GM13976 (cell line): ENCODE measurements at regions not wholly inside any gene's neighbourhood (a gene's known extent, or its start where the extent isn't known, plus 50 kb on each side); places are given as distances from the start of the nearest gene placed in this dataset.

Experiments used
- DNase-seq: peaks from one replicate; pipeline ENCODE4 v3.0.0; 2012; ENCODE audit warnings: low spot score
- CTCF ChIP-seq: IDR thresholded peaks from 2 replicates; pipeline ENCODE4 v1.5.1; 2012; ENCODE audit warnings: borderline replicate concordance, mild to moderate bottlenecking; ENCODE audit not compliant: insufficient read depth; ENCODE audit errors: extremely low read depth, missing control alignments, control extremely low read depth
- in situ Hi-C: fragments of 300-500 bp; cut with MboI; formaldehyde crosslinking; loops from one replicate; pipeline ENCODE4 v1.12.0; 2022; ENCODE audit warnings: low sequenced_read_pairs, mixed read lengths, inconsistent platforms; ENCODE audit not compliant: unreplicated experiment

GRCh38 chr11:87849216-87849615 is 326.0 kb downstream of the RAB38 start:
- no peak for TF ChIP-seq CTCF
- in situ Hi-C loops: no loop called here
- no peak for DNase-seq

- no peak for TF ChIP-seq CTCF
- no peak for DNase-seq
- in situ Hi-C loops: no loop called here
Observed at GRCh38 chr11:87840786-87841185, 334.5 kb downstream of the RAB38 start.

- in situ Hi-C loops: no loop called here
- no peak for DNase-seq
- no peak for TF ChIP-seq CTCF
Observed at GRCh38 chr11:87832211-87832610, 343.0 kb downstream of the RAB38 start.

- no peak for TF ChIP-seq CTCF
- no peak for DNase-seq
- in situ Hi-C loops: no loop called here
Observed at GRCh38 chr11:87820011-87820410, 355.2 kb downstream of the RAB38 start.

- in situ Hi-C loops: no loop called here
- TF ChIP-seq CTCF: no peak
- no peak for DNase-seq
Observed at GRCh38 chr11:87819151-87819550, 356.1 kb downstream of the RAB38 start.

GRCh38 chr11:87812571-87813365 is 362.5 kb downstream of the RAB38 start:
- no peak for DNase-seq
- in situ Hi-C loops: no loop called here
- TF ChIP-seq CTCF: no peak
